GM18907 (cell line): ENCODE measurements at regions not wholly inside any gene's neighbourhood (a gene's known extent, or its start where the extent isn't known, plus 50 kb on each side); places are given as distances from the start of the nearest gene placed in this dataset.

Experiments used
- ATAC-seq: cut with Tn5 transposase; IDR thresholded peaks from one replicate; pipeline ENCODE4 v1.9.1; 2021; ENCODE audit warnings: mild to moderate bottlenecking, moderate library complexity; ENCODE audit not compliant: unreplicated experiment

DNA sequence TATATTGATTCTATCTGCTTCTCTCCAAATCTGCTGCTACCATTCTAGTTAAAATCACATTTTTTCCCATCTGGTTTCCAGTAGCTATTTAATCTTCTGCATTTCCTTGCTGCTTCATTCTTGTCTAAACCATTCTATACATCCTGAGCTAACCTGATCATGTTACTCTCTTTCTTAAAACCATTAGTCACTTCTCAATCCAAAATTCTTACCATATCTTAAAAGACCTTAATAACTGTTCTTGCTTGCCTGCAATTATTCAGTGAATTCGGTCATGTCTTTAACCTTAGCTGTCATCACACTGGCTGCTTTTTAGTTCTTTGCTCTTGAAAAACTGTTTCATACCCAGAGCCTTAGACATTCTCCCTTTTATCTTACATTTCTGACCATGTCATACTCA is 56.4 kb upstream of the PZP start:
- no peak for ATAC-seq

DNA sequence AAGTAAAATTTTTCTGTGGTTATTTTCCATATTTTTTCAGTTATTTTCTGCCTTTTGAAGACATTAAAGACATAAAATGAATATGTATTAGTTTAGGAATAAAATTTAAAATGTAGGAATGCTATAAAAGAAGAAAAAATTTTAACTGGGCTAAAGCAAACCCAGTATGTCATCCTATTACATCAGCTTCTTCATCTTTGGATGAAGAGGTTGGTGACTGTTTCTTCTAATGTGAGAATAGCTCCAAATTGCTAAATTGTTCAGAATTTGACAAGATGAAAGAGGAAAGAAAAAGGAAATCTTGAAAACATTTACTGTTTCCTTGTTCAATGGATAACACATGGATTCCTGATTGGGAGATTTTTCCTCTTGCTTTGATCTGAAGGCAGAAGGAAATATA is 52.7 kb upstream of the PZP start:
- no peak for ATAC-seq

DNA sequence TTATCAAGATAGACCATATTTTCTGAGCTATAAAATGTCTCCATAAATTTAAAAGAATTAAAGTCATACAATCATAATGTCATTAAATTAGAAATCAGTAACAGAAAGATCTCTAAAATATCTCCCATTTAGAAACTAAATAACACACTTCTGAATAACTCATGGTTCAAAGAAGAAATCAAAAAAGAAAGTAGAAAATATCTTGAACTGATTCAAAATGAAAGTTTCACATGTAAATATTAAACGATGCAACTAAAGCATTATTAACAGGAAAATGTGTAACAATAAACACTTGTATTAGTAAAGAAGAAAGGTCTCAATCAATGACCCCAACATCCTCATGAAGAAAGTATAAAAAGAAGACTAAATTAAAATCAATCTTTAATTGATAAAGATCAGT is 50.5 kb upstream of the PZP start:
- no peak for ATAC-seq
